ENCODE measurements at regions not wholly inside any gene's neighbourhood (a gene's known extent, or its start where the extent isn't known, plus 50 kb on each side); places are given as distances from the start of the nearest gene placed in this dataset.

DNA sequence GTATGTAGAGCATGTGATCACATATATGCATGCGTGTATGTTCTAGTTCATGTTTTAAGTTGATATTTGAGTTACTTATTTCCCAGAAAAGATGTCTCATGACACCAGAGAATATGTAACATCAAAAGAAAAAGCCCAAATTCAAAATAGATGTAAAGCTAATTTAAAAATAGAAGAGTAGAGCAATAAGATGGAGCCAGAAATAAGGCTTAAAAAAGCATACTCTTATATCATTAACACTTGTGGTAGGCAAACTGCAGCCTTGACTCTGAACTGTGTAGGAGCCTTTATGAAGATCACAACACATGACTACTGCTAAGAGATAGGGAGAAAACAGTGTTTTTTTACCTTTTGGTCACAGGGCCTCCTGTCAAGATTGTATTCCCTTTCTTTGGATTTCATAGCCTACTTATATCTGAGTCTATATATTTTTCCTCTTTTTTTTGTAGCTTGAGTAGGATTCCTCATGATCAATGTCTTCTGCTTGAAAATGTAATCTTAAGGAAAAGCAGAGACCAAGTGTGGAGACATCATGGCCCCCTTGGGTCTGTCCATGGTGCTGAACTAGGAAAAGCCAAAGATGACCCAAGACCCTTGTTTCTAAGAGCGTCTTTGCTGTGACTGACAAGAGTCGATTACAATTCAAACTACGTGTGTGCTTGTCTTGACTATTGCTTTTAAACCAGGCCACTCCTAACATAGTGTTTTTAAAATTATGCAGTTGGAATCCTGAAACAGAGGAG, 390.4 kb downstream of the SHISA9 start:
- WGBS (ENCODE audit: insufficient coverage), result 86% methylated on average over 1 of the region's 4 CpGs
- ChIA-PET CTCF (no interaction called here), POLR2A (no interaction called here)
- Mint-ChIP-seq H3K4me1 (no peaks in the 10 kb centered on the region), H3K4me3 (no peak overlapping the region), H3K27ac (no peak overlapping the region), H3K9me3 (peaks cover 5 to 24% (median 22%) of the 10 kb centered on the region in 3 donors), H3K36me3 (no peaks in the 10 kb centered on the region), H3K27me3 (peaks cover 7 to 13% of the 10 kb centered on the region in 2 donors)
- ATAC-seq (replicated peaks in 1 of 4) (no peak), DNase-seq (no peak)
- Histone ChIP-seq H3K27ac (ENCODE audit: low read length) (no peak overlapping the region), H3K4me1 (ENCODE audit: control insufficient read depth in 1 of 2, extremely low read depth in 1 of 2, insufficient read depth in 2 of 2, low read length in 2 of 2) (no peaks in the 10 kb centered on the region), H3K27me3 (replicated peaks in 1 of 2; ENCODE audit: control insufficient read depth in 2 of 2, extremely low read depth in 1 of 2, insufficient read depth in 2 of 2, low read length in 1 of 2) (peaks cover 0 to 2% of the 10 kb centered on the region in 2 experiments), H3K36me3 (ENCODE audit: control insufficient read depth in 2 of 2, extremely low read depth in 1 of 2, insufficient read depth in 1 of 2, low read length in 1 of 2) (no peaks in the 10 kb centered on the region), H3K4me3 (ENCODE audit: control insufficient read depth in 1 of 2, extremely low read depth in 1 of 2, low read length in 1 of 2) (no peak overlapping the region), H3K9me3 (no peaks in the 10 kb centered on the region)

DNA sequence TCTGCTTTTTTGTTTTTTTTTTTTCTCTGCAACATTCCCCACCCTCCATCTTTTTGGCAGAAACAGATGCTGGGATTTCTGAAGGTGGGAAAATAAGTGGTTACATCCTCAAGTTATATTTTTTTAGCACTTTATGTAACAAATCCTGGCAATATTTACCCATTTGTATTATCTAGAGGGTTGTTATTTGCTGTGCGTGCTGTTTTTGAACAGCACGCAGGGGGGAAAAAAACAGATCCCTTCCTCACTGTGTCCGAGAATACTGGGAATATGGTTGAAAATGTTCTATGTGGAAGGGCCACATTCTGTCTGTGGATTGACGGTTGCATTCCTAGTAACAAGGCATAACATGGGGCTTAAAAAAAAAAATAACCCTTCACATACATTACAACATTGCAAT, 394.8 kb downstream of the SHISA9 start:
- Mint-ChIP-seq H3K27ac (no peak overlapping the region), H3K9me3 (peaks cover 6 to 15% (median 7%) of the 10 kb centered on the region in 3 donors), H3K36me3 (no peaks in the 10 kb centered on the region), H3K27me3 (no peaks in the 10 kb centered on the region), H3K4me1 (no peaks in the 10 kb centered on the region), H3K4me3 (no peak overlapping the region)
- no peaks in the 10 kb centered on the region for H3K4me1 ChIP-seq (ENCODE audit: control insufficient read depth in 1 of 2, extremely low read depth in 1 of 2, insufficient read depth in 2 of 2, low read length in 2 of 2)
- H3K4me3 ChIP-seq (ENCODE audit: control insufficient read depth in 1 of 2, extremely low read depth in 1 of 2, low read length in 1 of 2), result no peak overlapping the region
- DNase-seq, result no peak
- H3K9me3 ChIP-seq, result peaks cover 2% of the 10 kb centered on the region
- peaks cover 0 to 2% of the 10 kb centered on the region in 2 experiments for H3K27me3 ChIP-seq (replicated peaks in 1 of 2; ENCODE audit: control insufficient read depth in 2 of 2, extremely low read depth in 1 of 2, insufficient read depth in 2 of 2, low read length in 1 of 2)
- no peaks in the 10 kb centered on the region for H3K36me3 ChIP-seq (ENCODE audit: control insufficient read depth in 2 of 2, extremely low read depth in 1 of 2, insufficient read depth in 1 of 2, low read length in 1 of 2)
- H3K27ac ChIP-seq (ENCODE audit: low read length), result no peak overlapping the region
- ChIA-PET CTCF (no interaction called here), POLR2A (no interaction called here)
- ATAC-seq (replicated peaks in 1 of 4), result no peak
- no CpG with 5 or more reads among the region's 4 CpGs for WGBS (ENCODE audit: insufficient coverage)

DNA sequence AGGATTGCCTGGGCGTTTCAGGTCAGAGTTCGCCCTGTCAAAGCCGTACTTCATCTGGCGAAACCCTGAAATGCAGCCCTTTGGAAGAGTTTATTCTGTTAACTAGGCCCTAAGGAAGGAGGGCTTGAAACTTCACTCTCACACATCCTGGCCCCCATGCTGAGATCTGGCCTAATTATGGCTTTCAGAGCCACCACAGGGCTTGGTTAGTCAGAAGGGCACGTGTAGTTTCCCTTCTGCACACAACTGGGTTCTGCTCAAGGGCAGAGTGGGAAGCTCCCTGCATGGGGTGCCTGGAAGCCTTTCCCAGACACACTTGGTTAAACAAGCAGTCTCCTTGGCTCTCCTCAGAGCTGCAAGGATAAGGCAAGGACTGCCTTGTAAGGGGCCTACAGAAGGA, 397.3 kb downstream of the SHISA9 start:
- Histone ChIP-seq H3K27me3 (replicated peaks in 1 of 2; ENCODE audit: control insufficient read depth in 2 of 2, extremely low read depth in 1 of 2, insufficient read depth in 2 of 2, low read length in 1 of 2) (no peaks in the 10 kb centered on the region), H3K4me3 (ENCODE audit: control insufficient read depth in 1 of 2, extremely low read depth in 1 of 2, low read length in 1 of 2) (no peak overlapping the region), H3K27ac (ENCODE audit: low read length) (no peak overlapping the region), H3K36me3 (ENCODE audit: control insufficient read depth in 2 of 2, extremely low read depth in 1 of 2, insufficient read depth in 1 of 2, low read length in 1 of 2) (no peaks in the 10 kb centered on the region), H3K4me1 (ENCODE audit: control insufficient read depth in 1 of 2, extremely low read depth in 1 of 2, insufficient read depth in 2 of 2, low read length in 2 of 2) (no peaks in the 10 kb centered on the region), H3K9me3 (peaks cover 2% of the 10 kb centered on the region)
- H3K27me3 Mint-ChIP-seq, result peaks cover 0 to 5% of the 10 kb centered on the region in 2 donors
- ChIA-PET POLR2A (no interaction called here), CTCF (no interaction called here)
- DNase-seq (no peak), ATAC-seq (replicated peaks in 1 of 4) (no peak)
- no peak overlapping the region for H3K27ac Mint-ChIP-seq
- WGBS (ENCODE audit: insufficient coverage), result 50% methylated on average over 1 of the region's 5 CpGs
- H3K4me3 Mint-ChIP-seq, result no peak overlapping the region
- H3K4me1 Mint-ChIP-seq, result no peaks in the 10 kb centered on the region
- peaks cover 3 to 4% (median 4%) of the 10 kb centered on the region in 3 donors for H3K9me3 Mint-ChIP-seq
- no peaks in the 10 kb centered on the region for H3K36me3 Mint-ChIP-seq

DNA sequence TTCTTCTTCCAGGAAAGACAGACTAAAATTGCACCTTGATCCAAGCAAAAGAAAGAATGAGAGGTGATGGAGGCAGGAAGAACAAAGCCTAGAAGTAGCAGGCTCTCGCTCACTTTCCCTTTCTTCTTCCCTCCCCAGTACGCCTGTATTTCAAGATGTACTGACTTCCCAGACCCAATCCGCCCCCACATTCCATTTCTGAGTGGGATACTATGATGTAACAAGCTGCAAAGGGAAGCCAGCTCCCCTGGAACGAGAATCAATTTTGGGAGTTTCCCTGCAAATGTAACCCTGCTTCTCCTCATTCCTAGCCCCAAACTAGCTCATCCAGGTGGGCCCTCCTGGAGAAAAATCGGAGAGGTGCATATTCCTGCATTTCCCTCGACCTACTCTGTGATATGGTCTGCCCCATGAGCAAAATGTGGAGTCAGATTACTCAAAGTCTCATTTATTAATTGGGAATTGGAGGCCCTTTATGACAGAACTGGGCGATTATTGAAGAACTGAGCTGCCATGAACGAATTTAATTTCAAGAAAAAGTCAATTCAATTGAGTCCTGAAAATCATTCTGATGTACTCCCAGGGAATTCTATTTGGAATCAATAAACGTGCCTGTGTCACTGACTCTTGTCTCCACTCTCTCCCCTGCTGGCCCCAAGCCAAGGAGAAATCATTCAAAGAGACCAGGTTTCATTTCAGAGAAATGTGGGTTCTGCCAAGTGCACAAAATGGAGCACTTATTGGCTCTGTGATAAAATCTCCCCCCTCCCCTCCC, 398.9 kb downstream of the SHISA9 start:
- Histone ChIP-seq H3K36me3 (ENCODE audit: control insufficient read depth in 2 of 2, extremely low read depth in 1 of 2, insufficient read depth in 1 of 2, low read length in 1 of 2) (no peaks in the 10 kb centered on the region), H3K27me3 (replicated peaks in 1 of 2; ENCODE audit: control insufficient read depth in 2 of 2, extremely low read depth in 1 of 2, insufficient read depth in 2 of 2, low read length in 1 of 2) (no peaks in the 10 kb centered on the region), H3K4me3 (ENCODE audit: control insufficient read depth in 1 of 2, extremely low read depth in 1 of 2, low read length in 1 of 2) (no peak overlapping the region), H3K27ac (ENCODE audit: low read length) (no peak overlapping the region), H3K4me1 (ENCODE audit: control insufficient read depth in 1 of 2, extremely low read depth in 1 of 2, insufficient read depth in 2 of 2, low read length in 2 of 2) (no peaks in the 10 kb centered on the region), H3K9me3 (peaks cover 2% of the 10 kb centered on the region)
- Mint-ChIP-seq H3K27me3 (peaks cover 0 to 5% of the 10 kb centered on the region in 2 donors), H3K4me3 (no peak overlapping the region), H3K27ac (no peak overlapping the region), H3K4me1 (no peaks in the 10 kb centered on the region), H3K9me3 (peaks cover 0 to 4% (median 3%) of the 10 kb centered on the region in 3 donors), H3K36me3 (no peaks in the 10 kb centered on the region)
- POLR2A ChIA-PET, result no interaction called here
- DNase-seq (no peak), ATAC-seq (replicated peaks in 1 of 4) (no peak)
- 62% methylated on average over 3 of the region's 9 CpGs for WGBS (ENCODE audit: insufficient coverage)
- CTCF ChIA-PET, result no interaction called here

DNA sequence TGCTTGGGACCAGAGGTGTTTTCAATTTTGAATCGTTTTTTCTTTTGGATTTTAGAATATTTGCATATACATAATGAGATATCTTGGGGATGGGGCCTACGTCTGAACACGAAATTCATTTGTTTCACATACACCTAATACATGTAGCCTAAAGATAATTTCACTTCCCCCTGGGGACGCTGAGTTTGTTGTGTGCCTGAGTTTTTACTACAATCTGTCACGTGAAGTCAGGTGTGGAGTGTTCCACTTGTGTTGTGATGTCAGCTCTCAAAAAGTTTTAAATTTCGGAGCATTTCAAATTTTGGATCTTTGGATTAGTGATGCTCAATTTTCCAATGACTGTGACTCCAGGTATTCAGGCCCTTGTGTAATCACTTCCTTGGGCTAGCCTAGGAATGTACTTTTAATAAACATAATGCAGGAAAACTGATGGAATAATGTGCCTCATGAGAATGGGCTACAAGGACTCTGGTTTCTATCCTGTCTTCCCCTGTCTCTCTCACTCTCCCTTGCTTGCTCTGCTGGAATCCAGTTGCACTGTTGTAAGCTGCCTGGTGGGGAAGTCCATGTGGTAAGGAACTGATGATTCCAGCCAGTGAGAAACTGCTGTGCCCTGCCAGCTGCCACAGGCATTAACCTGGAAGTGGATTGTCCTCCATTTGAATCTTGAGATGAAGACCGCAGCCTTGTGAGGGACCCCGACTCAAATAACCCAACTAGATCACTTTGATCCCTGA, 403.8 kb downstream of the SHISA9 start:
- DNase-seq (no peak), ATAC-seq (replicated peaks in 1 of 4) (no peak)
- Mint-ChIP-seq H3K4me3 (no peak overlapping the region), H3K36me3 (no peaks in the 10 kb centered on the region), H3K9me3 (peaks cover 0 to 4% (median 0%) of the 10 kb centered on the region in 3 donors), H3K4me1 (no peaks in the 10 kb centered on the region), H3K27ac (no peak overlapping the region), H3K27me3 (peaks cover 0 to 5% of the 10 kb centered on the region in 2 donors)
- ChIA-PET POLR2A (no interaction called here), CTCF (no interaction called here)
- Histone ChIP-seq H3K27me3 (replicated peaks in 1 of 2; ENCODE audit: control insufficient read depth in 2 of 2, extremely low read depth in 1 of 2, insufficient read depth in 2 of 2, low read length in 1 of 2) (no peaks in the 10 kb centered on the region), H3K27ac (ENCODE audit: low read length) (no peak overlapping the region), H3K36me3 (ENCODE audit: control insufficient read depth in 2 of 2, extremely low read depth in 1 of 2, insufficient read depth in 1 of 2, low read length in 1 of 2) (no peaks in the 10 kb centered on the region), H3K4me1 (ENCODE audit: control insufficient read depth in 1 of 2, extremely low read depth in 1 of 2, insufficient read depth in 2 of 2, low read length in 2 of 2) (no peaks in the 10 kb centered on the region), H3K9me3 (no peaks in the 10 kb centered on the region), H3K4me3 (ENCODE audit: control insufficient read depth in 1 of 2, extremely low read depth in 1 of 2, low read length in 1 of 2) (no peak overlapping the region)
- WGBS (ENCODE audit: insufficient coverage), result no CpG with 5 or more reads among the region's 8 CpGs

DNA sequence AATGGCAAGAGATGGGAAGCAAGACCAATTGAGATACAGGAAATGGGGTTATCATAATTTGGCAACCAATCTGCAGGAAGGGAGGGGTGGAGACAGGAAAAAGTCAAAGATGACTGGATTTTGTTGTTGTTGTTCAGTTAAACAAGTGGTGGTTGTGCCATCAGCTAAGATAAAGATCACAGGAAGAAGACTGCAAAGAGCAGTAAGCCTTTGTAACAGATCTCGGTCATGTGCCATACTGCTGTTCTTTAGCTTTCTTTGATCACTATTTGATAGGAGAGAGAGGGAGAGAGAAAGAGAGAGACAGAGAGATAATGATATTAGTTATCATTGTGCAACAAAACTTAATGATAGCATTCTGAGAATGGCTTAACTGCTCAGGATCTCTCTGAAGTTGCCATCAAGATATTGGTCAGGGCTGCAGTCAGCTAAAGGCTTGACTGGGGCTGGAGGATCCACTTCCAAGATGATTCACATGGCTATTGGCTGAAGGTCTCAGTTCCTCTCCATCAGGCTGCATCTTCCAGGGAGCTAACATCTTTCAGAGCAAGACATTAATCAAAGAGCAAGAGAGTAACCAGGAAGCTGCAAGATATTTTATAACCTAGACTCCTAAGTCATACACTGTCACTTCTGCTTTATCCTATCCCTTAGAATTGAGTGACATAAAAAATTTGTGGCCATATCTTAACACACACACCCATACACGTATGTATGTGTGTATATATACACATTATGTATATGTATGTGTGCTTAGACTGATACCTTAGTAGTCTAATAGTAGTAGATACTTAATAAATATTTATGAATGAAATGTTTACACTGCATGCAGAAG, 405.0 kb downstream of the SHISA9 start:
- 13% methylated on average over 1 of the region's 2 CpGs for WGBS (ENCODE audit: insufficient coverage)
- ATAC-seq (replicated peaks in 1 of 4), result no peak
- no peaks in the 10 kb centered on the region for H3K27me3 ChIP-seq (replicated peaks in 1 of 2; ENCODE audit: control insufficient read depth in 2 of 2, extremely low read depth in 1 of 2, insufficient read depth in 2 of 2, low read length in 1 of 2)

More for the DNA sequence above, 405.0 kb downstream of the SHISA9 start:
- no peaks in the 10 kb centered on the region for H3K4me1 Mint-ChIP-seq
- H3K27me3 Mint-ChIP-seq, result peaks cover 0 to 5% of the 10 kb centered on the region in 2 donors
- ChIA-PET POLR2A (no interaction called here), CTCF (no interaction called here)
- DNase-seq, result no peak
- no peaks in the 10 kb centered on the region for H3K36me3 Mint-ChIP-seq
- Histone ChIP-seq H3K27ac (ENCODE audit: low read length) (no peak overlapping the region), H3K36me3 (ENCODE audit: control insufficient read depth in 2 of 2, extremely low read depth in 1 of 2, insufficient read depth in 1 of 2, low read length in 1 of 2) (no peaks in the 10 kb centered on the region), H3K4me3 (ENCODE audit: control insufficient read depth in 1 of 2, extremely low read depth in 1 of 2, low read length in 1 of 2) (no peak overlapping the region), H3K9me3 (no peaks in the 10 kb centered on the region), H3K4me1 (ENCODE audit: control insufficient read depth in 1 of 2, extremely low read depth in 1 of 2, insufficient read depth in 2 of 2, low read length in 2 of 2) (no peaks in the 10 kb centered on the region)
- peaks cover 0 to 4% (median under 1%) of the 10 kb centered on the region in 3 donors for H3K9me3 Mint-ChIP-seq
- H3K4me3 Mint-ChIP-seq, result no peak overlapping the region
- no peak overlapping the region for H3K27ac Mint-ChIP-seq
